H54 (cell line): ENCODE measurements at regions not wholly inside any gene's neighbourhood (a gene's known extent, or its start where the extent isn't known, plus 50 kb on each side); places are given as distances from the start of the nearest gene placed in this dataset.
"Not testable (repeated sequence)": the region's sequence is repeated elsewhere in the genome, so short reads cannot be mapped to it uniquely, and the experiment has no call there.

ENCODE experiments used
- DNase-seq: peaks from one replicate; pipeline ENCODE4 v3.0.0; 2011; ENCODE audit warnings: low spot score, mixed read lengths; ENCODE audit not compliant: insufficient read length
- FAIRE-seq: peaks from 3 replicates; lab custom pipeline; 2011; peaks lifted over from hg19 to GRCh38; lab: Jason Lieb, UNC
- POLR2A ChIP-seq: IDR thresholded peaks from 2 replicates; pipeline ENCODE4 v1.6.1; 2011; ENCODE audit warnings: low read depth, mild to moderate bottlenecking, low read length

- no peak for TF ChIP-seq POLR2A
- DNase-seq: no peak
- peak; percentile 96 for FAIRE-seq
Measured at GRCh38 chr2:189350540-189351209, 90.6 kb upstream of the WDR75 start.

- not testable (repeated sequence) for DNase-seq, FAIRE-seq
Measured at GRCh38 chr2:189351933-189352332, 89.3 kb upstream of the WDR75 start.

DNA sequence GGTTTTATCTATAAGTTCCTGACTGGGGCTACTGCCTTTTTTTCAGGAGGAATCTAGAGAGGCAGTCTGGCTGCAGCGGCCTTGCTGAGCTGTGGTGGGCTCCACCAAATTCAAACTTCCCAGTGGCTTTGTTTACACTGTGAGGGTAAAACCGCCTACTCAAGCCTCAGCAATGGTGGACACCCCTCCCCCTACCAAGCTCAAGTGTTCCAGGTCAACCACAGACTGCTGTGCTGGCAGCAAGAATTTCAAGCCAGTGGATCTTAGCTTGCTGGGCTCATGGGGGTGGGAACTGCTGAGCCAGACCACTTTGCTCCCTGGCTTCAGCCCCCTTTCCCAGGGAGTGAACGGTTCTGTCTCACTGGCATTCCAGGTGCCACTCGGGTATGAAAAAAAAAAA, 83.9 kb upstream of the WDR75 start:
- FAIRE-seq, DNase-seq: not testable (repeated sequence)

- FAIRE-seq (no peak), DNase-seq (no peak)
- TF ChIP-seq POLR2A: no peak
Measured at GRCh38 chr2:189360861-189361260, 80.4 kb upstream of the WDR75 start.

- DNase-seq: no peak
- FAIRE-seq: no peak
- no peak for TF ChIP-seq POLR2A
Measured at GRCh38 chr2:189362283-189362682, 79.0 kb upstream of the WDR75 start.

DNA sequence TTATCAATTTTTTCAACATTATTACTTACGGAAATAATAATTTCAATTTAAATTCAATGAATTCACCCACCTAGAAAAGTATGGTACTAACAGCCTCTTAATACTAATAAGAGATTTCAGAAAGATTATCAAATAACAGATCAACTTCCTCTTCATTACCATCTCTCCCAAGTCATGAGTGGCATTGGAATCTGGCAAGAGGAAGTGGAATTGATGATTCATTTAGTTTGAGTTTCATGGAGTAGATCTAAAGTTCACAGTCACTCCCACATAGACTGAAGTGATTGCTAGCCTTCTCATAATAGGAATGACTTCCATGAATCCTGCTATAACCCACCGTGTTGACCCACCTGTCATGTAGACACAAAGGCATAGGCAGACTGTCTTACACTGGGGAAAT, 77.7 kb upstream of the WDR75 start:
- no peak for DNase-seq
- FAIRE-seq: peak; percentile 88
- no peak for TF ChIP-seq POLR2A

DNA sequence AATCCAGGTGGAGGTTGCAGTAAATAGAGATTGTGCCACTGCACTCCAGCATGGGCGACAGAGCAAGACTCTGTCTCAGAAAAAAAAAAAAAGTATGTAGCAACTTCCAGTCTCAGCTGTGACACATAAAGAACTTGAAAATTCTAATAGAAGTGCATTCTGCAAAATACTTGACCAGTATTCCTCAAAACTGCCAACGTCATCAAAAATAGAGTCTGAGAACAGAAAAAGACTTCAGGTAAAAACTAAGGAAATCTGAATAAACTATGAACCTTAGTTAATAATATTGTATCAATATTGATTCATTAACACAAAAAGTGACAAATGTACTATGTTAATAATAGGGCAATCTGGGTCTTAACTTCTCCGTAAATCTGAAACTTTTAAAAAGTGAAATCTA, 76.7 kb upstream of the WDR75 start:
- no peak for DNase-seq
- FAIRE-seq: no peak
- no peak for TF ChIP-seq POLR2A

DNA sequence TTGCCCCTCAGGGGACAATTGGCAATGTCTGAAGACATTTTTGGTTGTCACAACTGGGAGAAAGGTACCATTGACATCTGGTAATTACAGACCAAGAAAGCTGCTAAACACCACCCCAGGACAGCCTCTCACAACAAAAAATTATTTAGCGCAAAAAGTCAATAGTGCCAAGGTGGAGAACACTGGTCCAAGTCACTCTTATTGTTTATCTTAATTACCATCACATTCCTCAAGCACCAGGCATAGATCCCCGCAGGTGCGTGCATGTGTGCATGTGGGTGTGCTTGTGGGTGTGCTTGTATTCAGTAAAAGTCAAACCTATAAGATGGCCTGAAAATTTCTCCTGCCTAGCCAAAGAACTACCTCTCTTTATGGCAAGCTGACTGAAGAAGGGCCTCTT, 74.9 kb upstream of the WDR75 start:
- TF ChIP-seq POLR2A: no peak
- FAIRE-seq: no peak
- no peak for DNase-seq

DNA sequence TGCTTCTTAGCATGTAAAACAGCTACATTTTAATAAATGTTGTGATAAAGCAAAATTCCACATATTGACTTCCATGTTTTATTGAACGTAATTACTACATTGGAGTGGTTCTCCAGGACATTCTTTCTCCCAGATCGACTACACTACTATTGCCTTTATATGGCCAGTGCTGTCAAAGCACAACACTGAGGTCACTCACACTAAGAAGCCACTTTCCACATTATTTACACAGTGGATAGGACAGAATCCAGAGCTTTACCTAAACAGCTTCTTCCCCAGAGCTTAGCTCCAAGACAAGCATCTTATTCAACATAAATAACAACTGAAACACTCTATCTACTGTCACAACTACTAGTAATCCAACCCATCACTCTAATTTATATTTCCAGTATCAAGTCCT, 73.9 kb upstream of the WDR75 start:
- FAIRE-seq (no peak), DNase-seq (no peak)
- TF ChIP-seq POLR2A: no peak

DNA sequence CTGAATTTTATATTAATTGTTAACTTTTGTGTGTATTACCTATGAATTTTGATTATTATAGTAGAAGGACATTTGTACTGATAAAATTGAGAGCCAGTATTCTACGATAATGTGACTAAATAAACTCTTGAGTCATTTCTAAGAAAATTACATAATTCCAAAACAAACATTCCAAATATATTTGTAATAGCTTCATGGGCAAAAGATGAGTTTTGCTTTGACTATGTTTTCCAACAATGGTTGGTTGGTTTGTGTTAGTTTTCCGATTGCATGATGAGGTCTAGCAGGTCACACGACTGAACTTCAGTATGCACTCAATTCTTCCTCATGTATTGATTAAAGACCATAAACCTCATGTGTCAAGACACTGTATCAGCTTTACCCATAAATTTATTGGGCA, 71.7 kb upstream of the WDR75 start:
- FAIRE-seq (peak; percentile 99), DNase-seq (no peak)
- TF ChIP-seq POLR2A: no peak

DNA sequence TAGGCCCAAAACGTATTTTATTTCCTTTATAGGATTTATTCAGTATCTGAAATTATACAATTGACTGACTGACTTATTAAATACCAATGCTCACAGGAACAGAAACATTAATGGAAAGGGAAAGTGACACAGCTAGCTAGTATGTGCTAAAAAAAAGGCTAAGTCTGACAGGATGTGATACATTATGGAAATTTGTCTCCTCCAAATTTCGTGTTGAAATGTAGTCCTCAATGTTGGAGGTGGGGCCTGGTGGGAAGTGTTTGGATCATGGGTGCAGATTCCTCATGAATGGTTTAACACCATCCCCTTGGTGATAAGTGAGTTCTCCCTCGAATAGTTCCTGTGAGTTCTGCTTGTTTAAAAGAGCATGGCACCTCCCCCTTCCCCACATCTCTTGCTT, 70.6 kb upstream of the WDR75 start:
- FAIRE-seq (peak; percentile 55), DNase-seq (no peak)
- no peak for TF ChIP-seq POLR2A

GRCh38 chr2:189372688-189373257, 68.5 kb upstream of the WDR75 start:
- peak; percentile 23 for FAIRE-seq
- DNase-seq: no peak
- TF ChIP-seq POLR2A: no peak

- no peak for TF ChIP-seq POLR2A
- DNase-seq (no peak), FAIRE-seq (peak; percentile 27)
Measured at GRCh38 chr2:189374481-189374880, 66.8 kb upstream of the WDR75 start.

GRCh38 chr2:189375842-189376241, 65.4 kb upstream of the WDR75 start:
- FAIRE-seq (no peak), DNase-seq (no peak)
- TF ChIP-seq POLR2A: no peak

- DNase-seq: no peak
- FAIRE-seq: peak; percentile 84
- TF ChIP-seq POLR2A: no peak
Measured at GRCh38 chr2:189379287-189379630, 62.0 kb upstream of the WDR75 start.
